HG02840 (cell line): ENCODE measurements at regions not wholly inside any gene's neighbourhood (a gene's known extent, or its start where the extent isn't known, plus 50 kb on each side); places are given as distances from the start of the nearest gene placed in this dataset.
"Not testable (repeated sequence)": the region's sequence is repeated elsewhere in the genome, so short reads cannot be mapped to it uniquely, and the experiment has no call there.

Experiments used
- ATAC-seq: cut with Tn5 transposase; IDR thresholded peaks from one replicate; pipeline ENCODE4 v1.9.1; 2021; ENCODE audit warnings: mild to moderate bottlenecking, moderate library complexity, moderate number of reproducible peaks; ENCODE audit not compliant: unreplicated experiment, low FRiP score

DNA sequence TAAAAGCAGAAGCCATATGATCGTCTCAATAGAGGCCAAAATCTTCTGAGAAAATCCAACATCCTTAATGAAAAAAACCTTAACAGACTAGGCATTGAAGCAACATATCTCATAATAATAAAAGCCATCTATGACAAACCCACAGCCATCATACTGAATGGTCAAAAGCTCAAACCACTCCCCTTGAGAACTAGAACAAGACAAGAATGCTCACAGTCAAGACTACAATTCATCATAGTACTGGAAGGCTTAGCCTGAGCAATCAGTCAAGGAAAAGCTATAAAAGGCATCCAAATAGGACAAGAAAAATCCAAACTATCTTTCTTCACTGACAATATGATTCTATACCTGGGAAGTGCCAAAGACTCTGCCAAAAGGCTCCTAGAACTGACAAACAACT lies 2668.2 kb upstream of the PCDH20 start:
- no peak for ATAC-seq

DNA sequence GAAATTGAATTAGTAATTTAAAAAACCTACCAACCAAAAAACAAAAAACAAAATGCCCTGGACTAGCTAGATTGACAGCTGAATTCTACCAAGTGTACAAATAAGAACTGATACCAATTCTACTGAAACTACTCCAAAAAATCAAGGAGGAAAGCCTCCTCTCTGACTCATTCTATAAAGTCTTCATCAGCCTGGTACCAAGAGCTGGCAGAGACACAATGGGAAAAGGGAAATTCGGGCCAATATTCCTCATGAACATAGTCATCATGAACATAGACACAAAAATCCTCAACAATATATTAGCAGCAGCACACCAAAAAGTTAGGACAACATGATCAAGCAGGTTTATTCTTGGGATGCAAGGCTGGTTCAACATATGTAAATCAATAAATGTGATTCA lies 2667.7 kb upstream of the PCDH20 start:
- ATAC-seq, result no peak

DNA sequence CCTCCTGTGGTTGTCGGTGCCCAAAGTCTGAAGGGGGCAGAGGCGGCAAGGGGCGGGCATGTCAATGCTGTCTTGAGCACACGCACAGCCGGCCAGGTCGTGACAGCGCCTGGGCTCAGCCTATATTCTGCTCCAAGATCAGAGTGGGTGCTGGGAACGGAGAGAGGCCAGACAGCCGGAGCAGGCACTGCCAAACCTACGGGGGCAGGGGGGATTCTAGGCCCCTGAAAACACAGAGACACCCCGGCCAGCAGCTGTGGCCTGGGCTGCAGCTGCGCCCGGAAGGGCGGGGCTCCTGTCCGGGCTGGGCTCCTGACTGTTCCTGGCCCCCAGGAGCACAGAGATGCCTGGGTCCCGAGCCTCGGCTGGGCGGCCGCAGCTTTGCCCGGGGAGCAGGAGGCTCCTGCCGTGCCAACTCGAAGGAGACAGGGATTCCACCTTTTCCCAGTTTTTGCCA lies 2662.9 kb upstream of the PCDH20 start:
- ATAC-seq, result no peak

DNA sequence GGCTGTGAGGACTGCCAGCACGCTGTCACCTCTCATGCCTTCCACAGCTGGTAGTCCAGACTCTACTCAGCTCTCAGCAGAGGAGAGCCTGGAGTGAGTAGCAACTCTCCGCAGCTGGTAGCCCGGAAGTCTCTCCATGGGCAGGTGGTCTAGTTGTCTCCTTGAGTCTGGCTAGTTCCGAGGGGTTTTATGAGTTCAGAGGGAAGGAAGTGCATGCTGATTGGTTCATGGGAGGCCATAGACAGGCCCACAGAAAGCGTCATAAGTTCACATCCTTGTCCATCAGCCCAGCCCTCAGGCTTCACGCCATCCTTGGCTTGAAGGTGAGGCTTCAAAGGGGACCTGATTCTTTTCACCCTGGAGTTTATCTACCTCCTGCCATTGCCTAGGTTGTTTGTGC lies 2662.4 kb upstream of the PCDH20 start:
- ATAC-seq, result no peak

DNA sequence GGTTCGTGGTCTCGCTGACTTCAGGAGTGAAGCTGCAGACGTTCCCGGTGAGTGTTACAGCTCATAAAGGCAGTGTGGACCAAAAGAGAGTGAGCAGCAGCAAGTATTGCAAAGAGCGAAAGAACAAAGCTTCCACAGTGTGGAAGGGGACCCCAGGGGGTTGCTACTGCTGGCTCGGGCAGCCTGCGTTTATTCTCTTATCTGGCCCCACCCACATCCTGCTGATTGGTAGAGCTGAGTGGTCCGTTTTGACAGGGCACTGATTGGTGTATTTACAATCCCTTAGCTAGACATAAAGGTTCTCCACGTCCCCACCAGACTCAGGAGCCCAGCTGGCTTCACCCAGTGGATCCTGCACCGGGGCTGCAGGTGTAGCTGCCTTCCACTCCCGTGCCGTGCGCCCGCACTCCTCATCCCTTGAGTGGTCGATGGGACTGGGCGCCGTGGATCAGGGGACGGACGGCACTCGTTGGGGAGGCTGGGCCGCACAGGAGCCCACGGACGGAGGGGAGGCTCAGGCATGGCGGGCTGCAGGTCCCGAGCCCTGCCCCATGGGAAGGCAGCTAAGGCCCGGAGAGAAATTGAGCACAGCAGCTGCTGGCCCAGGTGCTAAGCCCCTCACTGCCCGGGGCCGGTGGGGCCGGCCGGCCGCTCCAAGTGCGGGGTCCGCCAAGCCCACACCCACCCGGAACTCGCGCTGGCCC lies 2661.6 kb upstream of the PCDH20 start:
- not testable (repeated sequence) for ATAC-seq

DNA sequence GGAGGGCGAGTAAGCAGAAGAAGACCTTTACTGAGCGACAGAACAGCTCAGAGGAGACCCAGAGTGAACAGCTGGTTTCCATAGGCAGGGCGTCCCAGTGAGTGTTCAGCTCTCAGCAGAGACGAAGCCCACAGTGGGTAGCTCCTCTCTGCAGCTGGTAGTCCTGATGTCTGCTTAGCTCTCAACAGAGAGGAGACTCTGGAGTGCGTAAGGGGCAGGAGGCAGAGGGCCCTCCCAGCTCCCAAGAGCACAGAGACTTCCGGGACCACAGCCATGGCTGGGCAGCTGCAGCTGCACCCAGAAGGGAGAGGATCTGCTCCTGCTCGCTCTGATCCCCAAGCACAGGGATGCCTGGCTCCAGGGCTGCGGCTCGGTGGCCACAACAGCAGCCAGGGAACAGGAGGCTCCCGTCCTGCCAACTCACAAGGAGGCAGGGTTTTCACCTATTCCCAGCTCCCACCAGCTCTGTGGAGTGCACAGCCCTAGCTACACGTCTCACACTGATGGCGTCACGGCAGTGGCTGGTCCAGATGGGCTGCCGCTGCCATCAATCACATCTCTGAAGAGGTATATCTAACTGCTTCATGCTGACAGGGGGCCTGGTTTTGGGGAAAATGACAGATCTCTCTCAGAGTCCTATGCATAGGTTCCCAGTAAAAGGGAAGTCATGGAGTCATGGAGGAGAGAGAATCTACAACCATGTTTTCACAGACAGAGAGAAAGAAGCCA lies 2660.1 kb upstream of the PCDH20 start:
- no peak for ATAC-seq

DNA sequence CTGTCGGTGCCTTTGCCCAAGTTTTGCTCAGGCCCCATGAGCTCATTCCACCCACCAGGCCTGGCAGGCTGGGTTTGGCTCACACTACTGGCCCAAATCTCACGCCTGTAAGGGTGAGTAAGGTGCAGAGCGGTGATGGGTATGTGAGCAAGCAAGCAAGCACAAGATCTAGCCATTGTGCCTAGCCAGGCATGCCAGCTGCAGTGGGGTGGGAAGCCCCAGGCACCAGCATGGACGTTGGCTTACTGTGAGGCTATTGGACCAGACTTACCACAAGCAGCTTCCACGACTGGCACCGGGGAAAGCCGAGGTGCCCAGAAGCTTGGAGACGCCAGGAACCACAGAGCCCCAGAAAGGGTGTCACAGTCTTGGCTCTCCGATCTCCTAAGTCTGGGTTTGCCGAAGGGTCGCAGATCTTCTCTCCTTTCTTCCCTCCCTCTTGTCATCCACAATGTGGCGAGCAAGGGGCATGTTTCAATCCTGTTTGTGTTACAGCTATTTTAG lies 2659.4 kb upstream of the PCDH20 start:
- no peak for ATAC-seq

DNA sequence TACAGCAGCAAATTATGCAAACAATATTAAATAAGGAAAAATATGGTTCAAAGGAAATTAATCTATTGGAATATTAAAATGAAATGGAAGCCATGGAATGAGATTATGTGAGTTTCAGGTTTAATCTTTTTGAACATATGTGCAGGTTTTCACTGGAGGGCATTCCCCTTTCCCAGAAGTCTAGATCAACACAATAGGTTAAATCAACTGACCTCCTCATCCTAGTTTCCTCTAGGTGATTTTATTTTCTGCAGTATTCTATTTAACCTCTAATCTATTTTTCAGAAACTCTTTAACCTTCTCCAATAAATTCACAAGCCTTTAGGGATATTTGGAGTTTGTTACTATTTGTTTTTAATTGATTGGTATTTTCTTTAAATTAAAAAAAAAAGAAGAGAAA lies 2657.6 kb upstream of the PCDH20 start:
- ATAC-seq, result no peak

DNA sequence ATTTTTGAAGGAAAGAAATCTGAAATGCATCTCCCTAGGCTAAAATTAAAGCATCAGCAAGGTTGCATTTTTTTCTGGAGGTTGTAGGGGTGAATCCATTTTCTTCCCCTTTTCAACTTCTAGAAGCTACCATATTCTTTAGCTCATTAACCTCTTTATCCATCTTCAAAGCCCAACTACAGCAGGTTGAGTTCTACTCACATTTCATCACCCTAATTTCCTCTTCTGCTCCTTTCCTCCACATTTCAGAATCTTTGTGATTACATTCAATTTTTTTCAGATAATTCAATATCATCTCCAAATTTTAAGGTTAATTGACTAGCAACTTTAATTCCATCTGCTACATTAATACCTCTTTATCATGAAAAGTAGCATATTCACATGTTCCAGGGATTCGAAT lies 2655.7 kb upstream of the PCDH20 start:
- ATAC-seq, result no peak

DNA sequence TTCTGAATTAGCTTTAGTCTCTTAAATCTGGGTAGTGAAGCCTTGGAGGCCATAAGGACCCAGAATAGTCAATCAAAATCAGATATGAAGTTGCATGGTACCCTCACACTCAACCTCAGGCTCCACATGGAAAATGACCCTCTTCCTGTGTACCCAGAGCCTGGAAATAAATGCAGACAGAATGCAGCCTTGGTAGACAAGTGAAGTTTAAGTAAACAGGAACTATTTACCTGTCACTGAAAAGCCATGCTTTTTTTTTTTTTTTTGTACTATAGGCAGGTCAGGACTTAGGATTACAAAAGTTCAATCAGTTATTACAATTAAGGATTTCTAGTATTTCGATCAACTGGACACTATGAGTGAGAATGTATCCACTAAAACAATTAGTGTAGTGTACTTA lies 2654.2 kb upstream of the PCDH20 start:
- ATAC-seq, result no peak

DNA sequence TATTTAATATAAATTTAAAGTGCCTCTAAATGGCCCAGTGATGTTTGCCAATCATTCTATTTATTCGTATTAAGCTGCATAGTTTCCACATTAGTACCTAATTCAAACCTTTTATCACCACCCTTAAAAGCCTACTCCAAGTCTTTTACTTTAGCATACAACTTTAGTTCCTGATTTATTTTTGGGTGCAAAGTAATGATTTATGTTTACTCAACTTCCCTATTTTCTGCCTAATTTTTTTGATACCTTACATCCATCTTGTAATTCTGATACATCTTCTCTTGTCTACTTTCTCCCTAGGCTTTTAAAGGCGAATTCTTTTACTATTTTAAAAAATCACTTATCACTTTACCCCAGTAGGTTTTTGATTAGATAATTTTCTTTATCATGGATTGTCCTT lies 2651.1 kb upstream of the PCDH20 start:
- no peak for ATAC-seq

DNA sequence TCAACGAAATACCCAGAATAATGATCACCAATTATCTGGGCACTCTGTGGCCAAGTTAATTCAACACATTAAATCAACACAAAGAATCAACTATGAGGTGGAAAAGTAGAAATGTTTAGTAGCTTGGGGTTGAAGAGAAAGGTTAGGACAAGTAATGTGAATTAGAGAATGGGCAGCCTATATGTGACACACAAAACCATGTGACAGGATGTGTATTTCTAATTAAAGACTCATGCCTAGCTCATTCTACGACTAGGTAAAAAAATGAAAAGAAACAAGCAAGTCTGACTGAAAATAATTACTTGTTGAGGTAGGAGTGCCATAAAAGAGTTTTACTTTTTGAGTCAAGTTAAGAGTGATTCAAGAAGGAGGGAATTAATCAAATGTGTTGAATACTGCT lies 2646.0 kb upstream of the PCDH20 start:
- ATAC-seq, result no peak

DNA sequence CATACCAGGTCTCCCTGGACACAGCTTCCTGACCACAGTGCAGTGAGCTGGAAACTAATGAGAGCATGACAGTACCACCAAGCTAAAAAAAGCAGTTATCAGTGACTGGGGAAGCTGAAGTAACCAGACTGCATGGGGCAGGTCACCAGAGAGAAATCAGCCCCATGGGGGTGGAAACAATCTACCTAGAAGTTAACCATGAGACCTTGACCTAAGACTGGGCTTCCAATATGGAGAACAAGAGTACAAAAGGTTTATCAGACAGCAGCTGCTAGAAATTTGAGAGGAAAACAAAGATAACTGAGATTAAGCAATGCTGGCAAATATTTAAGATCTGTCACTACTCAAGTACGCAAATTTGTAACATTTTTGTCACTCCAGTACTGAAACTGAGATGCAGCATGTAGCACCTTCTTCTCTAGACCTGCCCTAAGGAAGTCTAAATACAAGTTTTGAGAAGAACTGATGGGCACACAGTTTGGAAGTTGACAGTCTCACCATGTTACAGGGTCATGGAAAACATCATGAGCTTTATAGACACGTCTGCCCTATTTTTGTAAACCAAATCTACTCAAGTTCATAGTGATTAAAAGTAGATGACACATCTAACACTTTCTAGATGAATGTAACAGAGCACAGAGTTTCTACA lies 2641.8 kb upstream of the PCDH20 start:
- no peak for ATAC-seq

DNA sequence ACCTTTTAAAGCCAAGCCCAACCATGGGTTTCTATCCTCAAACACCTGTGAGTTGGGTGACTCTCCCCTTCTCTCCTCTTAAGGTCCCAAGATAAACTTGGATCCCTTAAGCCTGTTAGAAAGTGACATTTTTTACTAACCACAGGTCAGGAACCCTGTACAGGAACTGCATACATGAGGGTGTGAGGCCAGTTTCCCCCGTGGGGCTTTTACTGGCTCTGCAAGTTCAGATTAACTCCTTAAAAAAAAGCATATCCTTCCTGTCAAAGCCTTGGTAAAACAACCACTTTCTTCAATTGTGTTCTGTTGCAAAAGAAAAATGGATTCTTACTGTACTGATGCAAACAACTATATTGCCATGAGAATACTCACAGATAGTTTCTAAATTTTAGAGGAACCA lies 2638.7 kb upstream of the PCDH20 start:
- no peak for ATAC-seq

DNA sequence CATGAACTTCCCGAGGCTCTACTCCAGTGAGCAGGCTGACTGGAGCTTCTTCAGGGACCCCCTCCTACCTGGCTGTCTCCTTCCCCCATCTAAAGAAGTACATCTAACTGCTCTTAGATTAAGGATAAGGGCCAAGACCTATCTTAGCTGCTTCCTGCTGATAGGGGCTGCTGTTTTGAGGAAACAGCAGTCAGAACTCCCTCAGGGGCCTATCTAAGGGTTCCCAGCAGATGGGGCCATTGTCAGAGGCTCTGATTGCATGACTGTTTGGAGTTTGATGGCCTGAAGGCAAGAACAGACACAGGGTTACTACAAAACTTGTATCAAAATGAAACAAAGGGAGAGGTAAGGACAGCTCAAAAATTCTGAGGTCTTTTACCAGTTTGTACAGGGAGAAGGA lies 2636.9 kb upstream of the PCDH20 start:
- ATAC-seq, result no peak

DNA sequence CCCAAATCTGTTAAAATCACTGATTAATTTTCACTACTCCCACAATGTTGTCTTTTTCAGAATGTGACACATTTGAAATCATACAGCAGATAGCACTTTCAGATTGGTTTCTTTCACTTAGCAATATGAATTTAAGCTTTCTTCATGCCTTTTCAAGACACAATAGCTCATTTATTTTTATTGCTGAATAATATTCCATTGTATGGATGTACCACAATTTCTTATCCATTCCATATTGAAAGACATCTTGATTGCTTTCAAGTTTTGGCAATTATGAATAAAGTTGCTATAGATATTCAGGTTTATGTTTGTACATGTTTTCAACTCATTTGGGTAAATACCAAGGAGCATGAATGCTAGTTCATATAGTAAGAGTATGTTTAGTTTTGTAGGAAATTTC lies 2635.6 kb upstream of the PCDH20 start:
- no peak for ATAC-seq

DNA sequence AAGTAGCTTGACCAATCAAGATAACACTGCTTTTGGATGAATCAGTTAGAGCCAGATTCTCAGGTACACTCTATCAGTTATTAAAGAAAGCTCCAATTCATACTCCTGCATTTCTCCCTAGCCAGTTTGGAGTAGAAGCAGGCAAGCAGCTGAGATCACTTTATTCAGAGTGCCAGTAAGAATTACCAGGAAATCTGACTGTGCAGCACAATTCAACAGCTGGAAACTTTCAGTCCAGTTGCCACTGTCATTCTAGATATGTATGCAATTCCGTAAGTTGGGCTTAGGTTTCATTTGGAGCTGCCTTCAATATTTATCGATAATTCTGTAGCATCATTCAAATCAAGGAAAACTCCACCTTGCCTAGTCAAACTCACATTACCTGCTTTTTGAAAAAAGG lies 2625.6 kb upstream of the PCDH20 start:
- ATAC-seq, result no peak

DNA sequence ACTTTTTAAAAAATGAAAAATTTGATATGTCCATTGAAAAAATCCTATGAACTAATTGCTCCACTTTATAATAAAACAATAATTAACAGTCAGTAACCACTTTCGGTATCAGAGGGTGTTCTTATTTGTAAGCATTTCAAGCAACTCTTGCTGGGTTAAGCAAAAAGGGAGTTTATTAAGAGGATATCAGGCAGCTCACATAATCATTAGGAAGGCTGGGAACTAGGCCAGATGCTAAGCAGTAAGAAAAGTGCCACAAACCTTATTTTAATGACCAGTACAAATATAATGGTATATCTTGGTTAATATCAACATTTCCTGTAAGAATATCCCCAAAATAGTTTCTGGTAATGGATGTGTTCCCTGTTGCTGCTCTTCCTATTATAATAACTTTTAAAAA lies 2618.3 kb upstream of the PCDH20 start:
- ATAC-seq, result no peak

DNA sequence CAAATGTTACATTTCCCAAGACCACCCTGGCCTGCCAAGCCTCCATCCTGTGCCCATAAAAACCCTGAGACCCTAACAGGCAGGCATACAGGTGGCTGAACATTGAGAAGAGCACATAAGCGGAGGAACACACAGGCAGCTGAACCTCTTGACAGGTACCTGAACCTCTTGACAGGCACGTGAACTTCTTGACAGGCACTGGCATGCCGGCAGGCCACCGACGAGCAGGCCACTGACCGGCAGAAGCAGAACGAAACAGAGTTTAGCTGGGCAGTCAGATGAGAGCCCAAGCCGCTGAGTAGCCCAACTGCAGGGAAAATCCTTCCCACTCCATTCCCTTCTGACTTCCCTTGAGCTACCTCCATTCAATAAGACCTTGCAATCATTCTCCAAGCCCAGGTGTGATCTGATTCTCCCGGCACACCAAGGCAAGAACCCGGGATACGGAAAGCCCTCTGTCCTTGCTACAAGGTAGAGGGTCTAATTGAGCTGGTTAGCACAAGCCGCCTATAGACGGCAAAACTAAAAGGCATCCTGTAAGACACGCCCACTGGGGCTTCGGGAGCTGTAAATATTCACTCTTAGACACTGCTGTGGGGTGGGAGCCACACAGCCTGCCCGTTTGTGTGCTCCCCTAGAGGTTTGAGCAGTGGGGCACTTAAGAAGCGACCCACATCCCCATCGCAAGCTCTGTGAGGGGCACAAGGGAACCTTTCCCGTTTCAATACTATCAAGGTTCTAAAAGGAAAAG lies 2613.9 kb upstream of the PCDH20 start:
- no peak for ATAC-seq

DNA sequence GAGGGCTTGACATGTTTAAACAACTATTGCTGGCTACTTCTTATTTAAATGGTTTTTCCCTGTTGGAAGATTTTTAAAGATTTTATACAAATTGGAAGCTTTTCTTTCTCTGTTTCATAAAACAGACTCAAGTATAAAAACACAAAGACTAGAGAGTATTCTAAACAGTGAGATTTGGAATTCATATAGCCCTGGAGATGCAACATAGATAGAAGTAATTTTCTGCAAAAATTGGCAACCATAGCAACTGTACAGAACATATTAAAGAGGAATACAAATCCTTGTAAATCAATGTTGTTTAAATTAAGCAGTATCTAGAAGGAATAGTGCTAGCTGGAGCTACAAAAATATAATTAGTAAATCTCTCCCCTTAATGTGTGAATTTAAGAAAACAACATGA lies 2612.9 kb upstream of the PCDH20 start:
- no peak for ATAC-seq

DNA sequence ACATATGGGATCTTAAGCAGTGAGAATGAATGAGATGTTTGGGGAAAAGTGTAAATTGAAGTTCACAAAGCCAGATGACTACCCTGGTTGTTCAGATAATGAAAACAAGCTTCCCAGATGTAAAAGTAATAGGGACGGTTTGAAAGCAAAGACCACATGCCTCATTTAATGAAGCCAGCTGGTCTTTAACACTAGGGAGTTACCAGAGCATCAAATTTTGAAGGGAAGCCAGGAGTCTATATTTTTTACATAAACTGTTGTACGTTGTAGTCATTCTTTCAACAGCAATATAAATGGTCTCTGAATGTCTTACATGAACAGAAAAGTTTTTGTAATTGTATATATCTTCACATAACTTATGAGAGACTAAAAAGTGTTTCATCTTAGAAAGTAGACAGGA lies 2604.5 kb upstream of the PCDH20 start:
- no peak for ATAC-seq
